ENCODE measurements at regions not wholly inside any gene's neighbourhood (a gene's known extent, or its start where the extent isn't known, plus 50 kb on each side); places are given as distances from the start of the nearest gene placed in this dataset.

GRCh38 chr13:74866101-74866500 is 615.9 kb downstream of the TBC1D4 start:
- no peaks in the 10 kb centered on the region for H3K27me3 ChIP-seq
- no peak for DNase-seq (ENCODE audit: low spot score in 2 of 2)
- H3K4me1 ChIP-seq, result no peaks in the 10 kb centered on the region
- no peaks in the 10 kb centered on the region for H3K9me3 ChIP-seq
- no peak overlapping the region for H3K4me3 ChIP-seq
- intact Hi-C loops (cut with DNase I; ENCODE audit: low total_unique reads), result no loop called here
- H3K36me3 ChIP-seq, result no peaks in the 10 kb centered on the region
- TF ChIP-seq POLR2A (IDR thresholded peaks at IDR 0.05) (no peak), CTCF (IDR thresholded peaks at IDR 0.05) (no peak), POLR2AphosphoS5 (IDR thresholded peaks at IDR 0.05) (no peak)
- no peak overlapping the region for H3K27ac ChIP-seq

- TF ChIP-seq POLR2AphosphoS5 (IDR thresholded peaks at IDR 0.05) (no peak), CTCF (IDR thresholded peaks at IDR 0.05) (no peak), POLR2A (IDR thresholded peaks at IDR 0.05) (no peak)
- no peaks in the 10 kb centered on the region for H3K4me1 ChIP-seq
- no peaks in the 10 kb centered on the region for H3K27me3 ChIP-seq
- no peaks in the 10 kb centered on the region for H3K9me3 ChIP-seq
- no peak overlapping the region for H3K27ac ChIP-seq
- no peak for DNase-seq (ENCODE audit: low spot score in 2 of 2)
- no peak overlapping the region for H3K4me3 ChIP-seq
- no peaks in the 10 kb centered on the region for H3K36me3 ChIP-seq
- intact Hi-C loops (cut with DNase I; ENCODE audit: low total_unique reads), result no loop called here
These were observed 616.3 kb downstream of the TBC1D4 start for GRCh38 chr13:74865656-74866055.

- no peaks in the 10 kb centered on the region for H3K4me1 ChIP-seq
- DNase-seq (ENCODE audit: low spot score in 2 of 2), result no peak
- intact Hi-C loops (cut with DNase I; ENCODE audit: low total_unique reads), result no loop called here
These were observed 621.2 kb downstream of the TBC1D4 start for GRCh38 chr13:74860789-74861188.

GRCh38 chr13:74850893-74851292 is 631.1 kb downstream of the TBC1D4 start:
- intact Hi-C loops (cut with DNase I; ENCODE audit: low total_unique reads), result no loop called here
- no peaks in the 10 kb centered on the region for H3K4me1 ChIP-seq
- no peak overlapping the region for H3K4me3 ChIP-seq
- no peak overlapping the region for H3K27ac ChIP-seq
- H3K27me3 ChIP-seq, result no peaks in the 10 kb centered on the region
- H3K36me3 ChIP-seq, result no peaks in the 10 kb centered on the region
- peaks cover 7 to 15% of the 10 kb centered on the region in 2 donors for H3K9me3 ChIP-seq
- no peak for TF ChIP-seq POLR2AphosphoS5 (IDR thresholded peaks at IDR 0.05)
- no peak for TF ChIP-seq CTCF (IDR thresholded peaks at IDR 0.05)
- no peak for TF ChIP-seq POLR2A (IDR thresholded peaks at IDR 0.05)
- no peak for DNase-seq (ENCODE audit: low spot score in 2 of 2)

More at GRCh38 chr13:74860789-74861188, 621.2 kb downstream of the TBC1D4 start:
- Histone ChIP-seq H3K27ac (no peak overlapping the region), H3K27me3 (no peaks in the 10 kb centered on the region), H3K4me3 (no peak overlapping the region), H3K9me3 (peaks cover 9 to 16% of the 10 kb centered on the region in 2 donors), H3K36me3 (no peaks in the 10 kb centered on the region)
- TF ChIP-seq POLR2A (IDR thresholded peaks at IDR 0.05) (no peak), CTCF (IDR thresholded peaks at IDR 0.05) (no peak), POLR2AphosphoS5 (IDR thresholded peaks at IDR 0.05) (no peak)

- intact Hi-C loops (cut with DNase I; ENCODE audit: low total_unique reads), result no loop called here
- Histone ChIP-seq H3K4me3 (no peak overlapping the region), H3K27ac (no peak overlapping the region), H3K36me3 (no peaks in the 10 kb centered on the region), H3K27me3 (no peaks in the 10 kb centered on the region), H3K9me3 (peaks cover 7 to 8% of the 10 kb centered on the region in 2 donors), H3K4me1 (no peaks in the 10 kb centered on the region)
- DNase-seq (ENCODE audit: low spot score in 2 of 2), result no peak
- TF ChIP-seq CTCF (IDR thresholded peaks at IDR 0.05), result no peak
- TF ChIP-seq POLR2A (IDR thresholded peaks at IDR 0.05), result no peak
- no peak for TF ChIP-seq POLR2AphosphoS5 (IDR thresholded peaks at IDR 0.05)
These were observed 634.0 kb downstream of the TBC1D4 start for GRCh38 chr13:74847966-74848365.

Data from breast epithelium (tissue), 4 donors.